ENCODE measurements at regions not wholly inside any gene's neighbourhood (a gene's known extent, or its start where the extent isn't known, plus 50 kb on each side); places are given as distances from the start of the nearest gene placed in this dataset.

GRCh38 chr2:8289111-8289510 is 392.7 kb upstream of the ID2 start:
- TF ChIP-seq CTCF (tag by site-specific recombination; IDR thresholded peaks at IDR 0.05), result no peak
- TF ChIP-seq ZNF274 (IDR thresholded peaks at IDR 0.05; ENCODE audit: low read length), result no peak
- TF ChIP-seq ZNF274 (tag by site-specific recombination; IDR thresholded peaks at IDR 0.05; ENCODE audit: borderline replicate concordance), result no peak
- no peak for TF ChIP-seq SCRT1 (tag by site-specific recombination; IDR thresholded peaks at IDR 0.05; ENCODE audit: borderline replicate concordance)
- TF ChIP-seq PBX3 (CRISPR knock-in tag; IDR thresholded peaks at IDR 0.05), result no peak
- no peak for TF ChIP-seq MEIS1 (CRISPR knock-in tag; IDR thresholded peaks at IDR 0.05; ENCODE audit: borderline replicate concordance)
- TF ChIP-seq ZFP69B (tag by site-specific recombination; IDR thresholded peaks at IDR 0.05), result no peak
- no peak for TF ChIP-seq ZNF677 (tag by site-specific recombination; IDR thresholded peaks at IDR 0.05)
- no peak for TF ChIP-seq ZNF211 (tag by site-specific recombination; IDR thresholded peaks at IDR 0.05; ENCODE audit: low read depth)
- no peak for TF ChIP-seq ZNF704 (tag by site-specific recombination; IDR thresholded peaks at IDR 0.05)
- no peak for TF ChIP-seq GLI4 (tag by site-specific recombination; IDR thresholded peaks at IDR 0.05)
- TF ChIP-seq ZNF530 (tag by site-specific recombination; IDR thresholded peaks at IDR 0.05; ENCODE audit: low read depth), result no peak
- no peak for TF ChIP-seq ZNF248 (tag by site-specific recombination; IDR thresholded peaks at IDR 0.05)
- no peak for TF ChIP-seq ZNF404 (tag by site-specific recombination; IDR thresholded peaks at IDR 0.05)
